ENCODE measurements at regions not wholly inside any gene's neighbourhood (a gene's known extent, or its start where the extent isn't known, plus 50 kb on each side); places are given as distances from the start of the nearest gene placed in this dataset.
"Not testable (repeated sequence)": the region's sequence is repeated elsewhere in the genome, so short reads cannot be mapped to it uniquely, and the experiment has no call there.

DNA sequence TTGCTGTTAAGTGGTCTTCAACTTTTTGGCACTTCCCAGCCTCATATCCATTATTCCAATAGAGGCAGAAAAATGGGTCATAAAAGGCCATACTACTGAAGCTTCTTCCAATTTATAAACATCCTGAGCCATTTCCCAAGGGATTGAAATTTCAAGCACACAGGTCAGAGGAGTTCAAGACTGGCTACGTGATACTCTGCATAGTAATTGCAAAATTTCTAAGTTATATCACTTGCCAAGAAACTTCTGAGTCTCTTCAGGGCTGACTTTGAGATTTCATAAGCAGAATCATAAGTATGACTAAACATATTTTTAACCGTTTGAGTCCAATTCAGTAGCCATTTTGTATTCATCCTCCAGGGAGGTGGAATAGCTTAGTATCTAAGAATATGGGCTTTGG lies 75.6 kb upstream of the RXFP1 start:
- CTCF ChIA-PET: no interaction called here
- no peak overlapping the region for H3K4me3 Mint-ChIP-seq (ENCODE audit: unreplicated experiment)

DNA sequence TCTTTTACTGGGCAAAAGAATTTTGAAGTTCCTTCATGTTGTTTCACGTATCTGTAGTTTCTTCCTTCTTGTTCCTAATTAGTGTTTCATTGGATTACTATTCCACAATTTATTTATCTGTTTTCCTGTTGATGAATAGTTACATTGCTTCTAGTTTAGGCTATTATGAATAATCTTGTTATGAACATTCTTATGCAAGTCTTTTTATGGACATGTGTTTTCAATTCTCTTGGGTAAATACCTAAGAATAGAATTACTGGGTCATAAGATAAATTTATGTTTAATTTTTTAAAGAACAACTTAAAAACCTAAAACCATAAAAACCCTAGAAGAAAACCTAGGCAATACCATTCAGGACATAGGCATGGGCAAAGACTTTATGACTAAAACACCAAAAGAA lies 70.9 kb upstream of the RXFP1 start:
- Mint-ChIP-seq H3K27ac (ENCODE audit: unreplicated experiment) (no peak overlapping the region), H3K9me3 (ENCODE audit: unreplicated experiment) (no peaks in the 10 kb centered on the region), H3K4me1 (ENCODE audit: low read depth, unreplicated experiment) (no peaks in the 10 kb centered on the region), H3K27me3 (ENCODE audit: insufficient read depth, unreplicated experiment) (peaks cover 4% of the 10 kb centered on the region), H3K36me3 (ENCODE audit: insufficient read depth, unreplicated experiment) (no peaks in the 10 kb centered on the region), H3K4me3 (ENCODE audit: unreplicated experiment) (no peak overlapping the region)
- POLR2A ChIA-PET: no interaction called here
- DNase-seq: no peak
- H3K4me3 ChIP-seq (ENCODE audit: low read depth, low read length): no peak overlapping the region
- no peaks in the 10 kb centered on the region for H3K9me3 ChIP-seq
- H3K36me3 ChIP-seq (ENCODE audit: control insufficient read depth, insufficient read depth, low read length): no peaks in the 10 kb centered on the region
- intact Hi-C loops (cut with micrococcal nuclease; ENCODE audit: unreplicated experiment): no loop called here
- H3K27me3 ChIP-seq (replicated peaks; ENCODE audit: control insufficient read depth, insufficient read depth, low read length): no peaks in the 10 kb centered on the region
- H3K4me1 ChIP-seq: no peaks in the 10 kb centered on the region
- no TSS peak for BruUV-seq (replicated peaks)
- TF ChIP-seq, protein P1, sequence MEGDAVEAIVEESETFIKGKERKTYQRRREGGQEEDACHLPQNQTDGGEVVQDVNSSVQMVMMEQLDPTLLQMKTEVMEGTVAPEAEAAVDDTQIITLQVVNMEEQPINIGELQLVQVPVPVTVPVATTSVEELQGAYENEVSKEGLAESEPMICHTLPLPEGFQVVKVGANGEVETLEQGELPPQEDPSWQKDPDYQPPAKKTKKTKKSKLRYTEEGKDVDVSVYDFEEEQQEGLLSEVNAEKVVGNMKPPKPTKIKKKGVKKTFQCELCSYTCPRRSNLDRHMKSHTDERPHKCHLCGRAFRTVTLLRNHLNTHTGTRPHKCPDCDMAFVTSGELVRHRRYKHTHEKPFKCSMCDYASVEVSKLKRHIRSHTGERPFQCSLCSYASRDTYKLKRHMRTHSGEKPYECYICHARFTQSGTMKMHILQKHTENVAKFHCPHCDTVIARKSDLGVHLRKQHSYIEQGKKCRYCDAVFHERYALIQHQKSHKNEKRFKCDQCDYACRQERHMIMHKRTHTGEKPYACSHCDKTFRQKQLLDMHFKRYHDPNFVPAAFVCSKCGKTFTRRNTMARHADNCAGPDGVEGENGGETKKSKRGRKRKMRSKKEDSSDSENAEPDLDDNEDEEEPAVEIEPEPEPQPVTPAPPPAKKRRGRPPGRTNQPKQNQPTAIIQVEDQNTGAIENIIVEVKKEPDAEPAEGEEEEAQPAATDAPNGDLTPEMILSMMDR (IDR thresholded peaks at IDR 0.05; ENCODE audit: insufficient read depth in 1 of 2, low read depth in 1 of 2, low read length in 1 of 2, severe bottlenecking in 1 of 2, unreplicated experiment in 1 of 2): no peak
- CTCF ChIA-PET: no interaction called here

More for the DNA sequence above, 75.6 kb upstream of the RXFP1 start:
- POLR2A ChIA-PET: no interaction called here
- no peak overlapping the region for H3K27ac Mint-ChIP-seq (ENCODE audit: unreplicated experiment)
- Histone ChIP-seq H3K27me3 (replicated peaks; ENCODE audit: control insufficient read depth, insufficient read depth, low read length) (no peaks in the 10 kb centered on the region), H3K9me3 (no peaks in the 10 kb centered on the region), H3K4me3 (ENCODE audit: low read depth, low read length) (no peak overlapping the region), H3K4me1 (no peaks in the 10 kb centered on the region), H3K36me3 (ENCODE audit: control insufficient read depth, insufficient read depth, low read length) (no peaks in the 10 kb centered on the region)
- H3K27me3 Mint-ChIP-seq (ENCODE audit: insufficient read depth, unreplicated experiment): peaks cover 3% of the 10 kb centered on the region
- no peaks in the 10 kb centered on the region for H3K36me3 Mint-ChIP-seq (ENCODE audit: insufficient read depth, unreplicated experiment)
- no peaks in the 10 kb centered on the region for H3K4me1 Mint-ChIP-seq (ENCODE audit: low read depth, unreplicated experiment)
- intact Hi-C loops (cut with micrococcal nuclease; ENCODE audit: unreplicated experiment): no loop called here
- H3K9me3 Mint-ChIP-seq (ENCODE audit: unreplicated experiment): no peaks in the 10 kb centered on the region
- no TSS peak for BruUV-seq (replicated peaks)
- no peak for DNase-seq
- TF ChIP-seq, protein P1 (IDR thresholded peaks at IDR 0.05; ENCODE audit: insufficient read depth in 1 of 2, low read depth in 1 of 2, low read length in 1 of 2, severe bottlenecking in 1 of 2, unreplicated experiment in 1 of 2): no peak

DNA sequence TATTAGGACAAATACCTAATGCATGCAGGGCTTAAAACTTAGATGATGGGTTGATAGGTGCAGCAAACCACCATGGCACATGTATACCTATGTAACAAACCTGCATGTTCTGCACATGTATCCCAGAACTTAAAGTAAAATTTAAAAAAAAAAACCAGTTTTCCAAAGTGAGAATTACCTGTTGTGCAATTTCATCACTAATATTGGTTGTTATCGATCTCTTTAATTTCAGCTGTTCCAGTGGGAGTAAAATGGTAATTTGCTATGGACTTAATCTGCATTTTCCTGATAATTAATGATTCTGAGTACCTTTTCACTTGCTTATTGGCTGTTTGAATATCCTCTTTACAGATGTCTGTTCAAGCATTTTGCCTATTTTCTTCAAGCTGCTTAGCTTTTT lies 69.6 kb upstream of the RXFP1 start:
- H3K9me3 Mint-ChIP-seq (ENCODE audit: unreplicated experiment); H3K27ac Mint-ChIP-seq (ENCODE audit: unreplicated experiment); intact Hi-C loops (cut with micrococcal nuclease; ENCODE audit: unreplicated experiment); BruUV-seq (replicated peaks); DNase-seq; H3K9me3 ChIP-seq; H3K4me3 ChIP-seq (ENCODE audit: low read depth, low read length); H3K36me3 ChIP-seq (ENCODE audit: control insufficient read depth, insufficient read depth, low read length); H3K27me3 ChIP-seq (replicated peaks; ENCODE audit: control insufficient read depth, insufficient read depth, low read length); CTCF ChIA-PET; H3K27me3 Mint-ChIP-seq (ENCODE audit: insufficient read depth, unreplicated experiment); H3K4me1 ChIP-seq; H3K4me1 Mint-ChIP-seq (ENCODE audit: low read depth, unreplicated experiment); POLR2A ChIA-PET; H3K36me3 Mint-ChIP-seq (ENCODE audit: insufficient read depth, unreplicated experiment); H3K4me3 Mint-ChIP-seq (ENCODE audit: unreplicated experiment): not testable (repeated sequence)

DNA sequence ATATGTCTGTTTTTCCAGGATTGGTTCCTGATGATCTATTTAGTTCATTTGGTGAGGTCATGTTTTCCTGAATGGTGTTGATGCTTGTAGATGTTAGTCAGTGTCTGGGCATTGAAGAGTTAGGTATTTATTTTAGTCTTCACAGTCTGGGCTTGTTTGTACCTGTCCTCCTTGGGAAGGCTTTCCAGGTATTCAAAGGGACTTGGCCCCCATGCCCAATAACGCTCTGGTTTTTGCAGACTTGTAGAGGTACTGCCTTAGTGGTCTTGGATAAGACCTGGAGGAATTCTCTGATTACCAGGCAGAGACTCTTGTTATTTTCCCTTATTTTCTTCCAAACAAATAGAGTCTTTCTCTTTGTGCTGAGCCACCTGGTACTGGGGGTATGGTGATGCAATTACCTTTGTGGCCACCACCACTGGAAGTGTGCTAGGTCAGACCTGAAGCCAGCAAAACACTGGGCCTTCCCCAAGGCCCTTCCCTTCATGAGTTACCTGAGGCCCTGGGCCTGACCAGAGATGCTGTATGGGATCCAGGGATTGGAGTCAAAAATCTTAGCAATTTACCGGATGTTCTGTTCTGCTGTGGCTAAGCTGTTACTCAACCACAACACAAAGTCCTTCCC lies 63.3 kb upstream of the RXFP1 start:
- no peak overlapping the region for H3K4me3 ChIP-seq (ENCODE audit: low read depth, low read length)
- BruUV-seq (replicated peaks): no TSS peak
- ChIA-PET POLR2A (no interaction called here), CTCF (no interaction called here)
- intact Hi-C loops (cut with micrococcal nuclease; ENCODE audit: unreplicated experiment): no loop called here
- no peaks in the 10 kb centered on the region for H3K27me3 ChIP-seq (replicated peaks; ENCODE audit: control insufficient read depth, insufficient read depth, low read length)
- no peaks in the 10 kb centered on the region for H3K4me1 Mint-ChIP-seq (ENCODE audit: low read depth, unreplicated experiment)
- DNase-seq: no peak
- H3K9me3 ChIP-seq: no peaks in the 10 kb centered on the region
- peaks cover 9% of the 10 kb centered on the region for H3K27me3 Mint-ChIP-seq (ENCODE audit: insufficient read depth, unreplicated experiment)
- no peak overlapping the region for H3K4me3 Mint-ChIP-seq (ENCODE audit: unreplicated experiment)
- H3K27ac Mint-ChIP-seq (ENCODE audit: unreplicated experiment): no peak overlapping the region
- TF ChIP-seq, protein P1 (IDR thresholded peaks at IDR 0.05; ENCODE audit: insufficient read depth in 1 of 2, low read depth in 1 of 2, low read length in 1 of 2, severe bottlenecking in 1 of 2, unreplicated experiment in 1 of 2): no peak
- no peaks in the 10 kb centered on the region for H3K36me3 Mint-ChIP-seq (ENCODE audit: insufficient read depth, unreplicated experiment)
- no peaks in the 10 kb centered on the region for H3K4me1 ChIP-seq
- H3K36me3 ChIP-seq (ENCODE audit: control insufficient read depth, insufficient read depth, low read length): no peaks in the 10 kb centered on the region
- H3K9me3 Mint-ChIP-seq (ENCODE audit: unreplicated experiment): no peaks in the 10 kb centered on the region
